CD14-positive monocyte (primary cell): ENCODE measurements at regions not wholly inside any gene's neighbourhood (a gene's known extent, or its start where the extent isn't known, plus 50 kb on each side); places are given as distances from the start of the nearest gene placed in this dataset.

Experiments used
- DNase-seq, 3 donors: peaks; one replicate each; pipeline ENCODE4 v3.0.0-alpha.2; 2011 to 2022
- H2AFZ ChIP-seq: 2 replicates; pipeline ENCODE4 v1.6.0; 2012; ENCODE audit warnings: mild to moderate bottlenecking, low read depth, low read length, inconsistent platforms; ENCODE audit not compliant: insufficient read depth, poor library complexity, severe bottlenecking
- H3K27ac ChIP-seq, 2 donors: 1 replicate in 1 of 2; 2 replicates in 1 of 2; pipeline ENCODE4 v1.5.1; 2012 to 2013; ENCODE audit warnings: low read length in 2 of 2, control low read depth in 1 of 2, inconsistent platforms in 1 of 2, low read depth in 1 of 2, mild to moderate bottlenecking in 1 of 2
- H3K27me3 ChIP-seq, 2 donors: one replicate each; pipeline versions ENCODE4 v1.6.0 to v1.6.1; 2011 to 2013; ENCODE audit warnings: low read length in 2 of 2; ENCODE audit not compliant: control insufficient read depth in 2 of 2, insufficient read depth in 2 of 2
- H3K36me3 ChIP-seq, 2 donors: replicated peaks in 1 of 2; 1 replicate in 1 of 2; 2 replicates in 1 of 2; pipeline versions ENCODE4 v1.5.1 to v1.6.1; 2012 to 2013; ENCODE audit warnings: low read length in 2 of 2, control low read depth in 1 of 2, inconsistent platforms in 1 of 2, mild to moderate bottlenecking in 1 of 2; ENCODE audit not compliant: insufficient read depth in 2 of 2, control insufficient read depth in 1 of 2
- H3K4me1 ChIP-seq, 2 donors: 1 replicate in 1 of 2; 2 replicates in 1 of 2; pipeline versions ENCODE4 v1.5.1 to v1.6.1; 2012 to 2013; ENCODE audit warnings: low read length in 2 of 2, control low read depth in 1 of 2, inconsistent platforms in 1 of 2, mild to moderate bottlenecking in 1 of 2, moderate library complexity in 1 of 2; ENCODE audit not compliant: insufficient read depth in 2 of 2, control insufficient read depth in 1 of 2
- H3K4me2 ChIP-seq: replicated peaks from 2 replicates; pipeline ENCODE3; 2012; ENCODE audit warnings: low read length, moderate library complexity, mild to moderate bottlenecking; ENCODE audit not compliant: poor library complexity, severe bottlenecking; ENCODE audit errors: extremely low read depth
- H3K4me3 ChIP-seq, 3 experiments: fragments of 200-600 bp in 1 of 3; sonication (generic) in 1 of 3; replicated peaks in 1 of 3; 1 replicate in 2 of 3; 2 replicates in 1 of 3; pipeline ENCODE4 v1.5.1; 2011 to 2013; ENCODE audit warnings: low read length in 3 of 3, mild to moderate bottlenecking in 3 of 3, control low read depth in 2 of 3, low read depth in 2 of 3, inconsistent platforms in 1 of 3, moderate library complexity in 1 of 3
- H3K79me2 ChIP-seq: 2 replicates; pipeline ENCODE4 v1.6.0; 2012; ENCODE audit warnings: mild to moderate bottlenecking, control low read depth, inconsistent platforms, low read length, moderate library complexity; ENCODE audit not compliant: insufficient read depth
- H3K9ac ChIP-seq: 2 replicates; pipeline ENCODE4 v1.6.0; 2017; ENCODE audit warnings: low read length, mild to moderate bottlenecking; ENCODE audit not compliant: insufficient read depth, poor library complexity, severe bottlenecking
- H3K9me3 ChIP-seq, 2 donors: replicated peaks in 1 of 2; 1 replicate in 1 of 2; 2 replicates in 1 of 2; pipeline versions ENCODE4 v1.5.1 to v1.6.1; 2012 to 2013; ENCODE audit warnings: low read length in 2 of 2, control low read depth in 1 of 2; ENCODE audit not compliant: control insufficient read depth in 1 of 2, insufficient read depth in 1 of 2
- H4K20me1 ChIP-seq: 2 replicates; pipeline ENCODE4 v1.6.0; 2012; ENCODE audit warnings: mild to moderate bottlenecking, low read length, control low read depth, moderate library complexity; ENCODE audit not compliant: insufficient read depth
- H3K27ac Mint-ChIP-seq, 7 donors: one replicate each; pipeline ENCODE4 v1.8.0; 2020; ENCODE audit warnings: mild to moderate bottlenecking in 7 of 7, mixed read lengths in 7 of 7, moderate library complexity in 6 of 7, inconsistent platforms in 2 of 7
- H3K27me3 Mint-ChIP-seq, 3 donors: one replicate each; pipeline ENCODE4 v1.8.0; 2021 to 2022; ENCODE audit warnings: low read depth in 3 of 3, mild to moderate bottlenecking in 3 of 3, mixed read lengths in 3 of 3, moderate library complexity in 3 of 3, inconsistent platforms in 1 of 3
- H3K36me3 Mint-ChIP-seq, 2 donors: one replicate each; pipeline ENCODE4 v1.8.0; 2020; ENCODE audit warnings: mixed read lengths in 2 of 2, inconsistent platforms in 1 of 2, mild to moderate bottlenecking in 1 of 2
- H3K4me1 Mint-ChIP-seq: one replicate; pipeline ENCODE4 v1.8.0; 2020; ENCODE audit warnings: mild to moderate bottlenecking, mixed read lengths
- H3K4me3 Mint-ChIP-seq, 2 donors: one replicate each; pipeline ENCODE4 v1.8.0; 2020; ENCODE audit warnings: mild to moderate bottlenecking in 2 of 2, mixed read lengths in 2 of 2, moderate library complexity in 1 of 2
- H3K9me3 Mint-ChIP-seq, 7 donors: one replicate each; pipeline ENCODE4 v1.8.0; 2020 to 2022; ENCODE audit warnings: mixed read lengths in 7 of 7, mild to moderate bottlenecking in 6 of 7, moderate library complexity in 6 of 7, inconsistent platforms in 2 of 7
- WGBS: methylation state at CpG from one replicate; pipeline ENCODE4 v1.1.5; 2013; ENCODE audit warnings: missing lambda C conversion rate; ENCODE audit not compliant: insufficient coverage; 5-methylcytosine and 5-hydroxymethylcytosine counted together
- intact Hi-C, 2 donors: fragments of 100-400 bp; cut with micrococcal nuclease; formaldehyde crosslinking; loops; one replicate each; pipeline versions ENCODE4 v1.15.0 to v1.15.1; 2023
- TF ChIP-seq, protein P1 (sequence below): fragments of 200-600 bp; IDR thresholded peaks from one replicate; pipeline ENCODE4 v1.8.0; 2022; ENCODE audit warnings: antibody characterized with exemption, mild to moderate bottlenecking

GRCh38 chr5:145350513-145350912 is 484.6 kb downstream of the PRELID2 start:
- H3K4me2 ChIP-seq: no peak overlapping the region
- intact Hi-C loops: no loop called here
- peaks cover 0 to 9% (median 2%) of the 10 kb centered on the region in 7 donors for H3K9me3 Mint-ChIP-seq
- peaks cover 0 to 19% of the 10 kb centered on the region in 2 donors for H3K9me3 ChIP-seq
- H4K20me1 ChIP-seq: no peaks in the 10 kb centered on the region
- no peak overlapping the region for H3K9ac ChIP-seq
- H3K27me3 ChIP-seq: no peaks in the 10 kb centered on the region
- H3K4me3 ChIP-seq: no peak overlapping the region
- H3K27me3 Mint-ChIP-seq: no peaks in the 10 kb centered on the region
- no peaks in the 10 kb centered on the region for H3K79me2 ChIP-seq
- H3K27ac Mint-ChIP-seq: no peak overlapping the region
- no peaks in the 10 kb centered on the region for H3K4me1 Mint-ChIP-seq
- no peaks in the 10 kb centered on the region for H3K36me3 Mint-ChIP-seq
- H3K36me3 ChIP-seq: no peaks in the 10 kb centered on the region
- no peak overlapping the region for H3K4me3 Mint-ChIP-seq
- TF ChIP-seq, protein P1, sequence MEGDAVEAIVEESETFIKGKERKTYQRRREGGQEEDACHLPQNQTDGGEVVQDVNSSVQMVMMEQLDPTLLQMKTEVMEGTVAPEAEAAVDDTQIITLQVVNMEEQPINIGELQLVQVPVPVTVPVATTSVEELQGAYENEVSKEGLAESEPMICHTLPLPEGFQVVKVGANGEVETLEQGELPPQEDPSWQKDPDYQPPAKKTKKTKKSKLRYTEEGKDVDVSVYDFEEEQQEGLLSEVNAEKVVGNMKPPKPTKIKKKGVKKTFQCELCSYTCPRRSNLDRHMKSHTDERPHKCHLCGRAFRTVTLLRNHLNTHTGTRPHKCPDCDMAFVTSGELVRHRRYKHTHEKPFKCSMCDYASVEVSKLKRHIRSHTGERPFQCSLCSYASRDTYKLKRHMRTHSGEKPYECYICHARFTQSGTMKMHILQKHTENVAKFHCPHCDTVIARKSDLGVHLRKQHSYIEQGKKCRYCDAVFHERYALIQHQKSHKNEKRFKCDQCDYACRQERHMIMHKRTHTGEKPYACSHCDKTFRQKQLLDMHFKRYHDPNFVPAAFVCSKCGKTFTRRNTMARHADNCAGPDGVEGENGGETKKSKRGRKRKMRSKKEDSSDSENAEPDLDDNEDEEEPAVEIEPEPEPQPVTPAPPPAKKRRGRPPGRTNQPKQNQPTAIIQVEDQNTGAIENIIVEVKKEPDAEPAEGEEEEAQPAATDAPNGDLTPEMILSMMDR: no peak
- no peak overlapping the region for H3K27ac ChIP-seq
- WGBS: no CpG with 5 or more reads among the region's 1 CpG
- H3K4me1 ChIP-seq: no peaks in the 10 kb centered on the region
- no peak for DNase-seq
- no peak overlapping the region for H2AFZ ChIP-seq

DNA sequence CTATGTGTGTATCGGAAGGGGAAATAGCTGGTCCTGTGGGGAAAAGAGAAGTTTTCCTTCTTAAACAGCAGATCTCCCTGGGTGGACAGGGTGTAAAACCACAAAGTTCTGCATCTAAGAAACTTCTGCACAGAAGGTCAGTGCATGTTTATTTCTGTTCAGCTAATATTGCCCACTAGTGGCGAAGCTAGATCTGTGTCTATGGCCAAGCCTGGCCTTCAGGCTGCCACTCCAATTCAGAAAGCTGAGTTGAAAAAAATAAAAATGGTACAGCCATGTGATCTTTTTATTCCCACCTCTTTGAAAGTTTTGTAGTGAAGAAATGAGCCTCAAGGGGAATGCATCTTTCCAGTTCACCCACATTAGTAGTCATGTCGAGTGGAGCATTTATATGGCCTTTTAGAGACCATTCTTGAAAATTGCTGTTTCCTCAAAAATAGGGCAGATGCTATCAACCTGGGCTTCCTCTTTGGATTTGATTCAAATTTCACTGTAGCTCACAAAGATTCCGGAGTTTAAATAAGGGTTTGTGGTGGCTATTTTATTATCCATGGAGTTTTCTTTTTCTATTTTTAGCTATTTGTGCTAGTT is 488.0 kb downstream of the PRELID2 start:
- TF ChIP-seq, protein P1: no peak
- Mint-ChIP-seq H3K27ac (no peak overlapping the region), H3K36me3 (no peaks in the 10 kb centered on the region), H3K27me3 (no peaks in the 10 kb centered on the region), H3K9me3 (peaks cover 0 to 7% (median 0%) of the 10 kb centered on the region in 7 donors), H3K4me1 (no peaks in the 10 kb centered on the region), H3K4me3 (no peak overlapping the region)
- Histone ChIP-seq H3K4me1 (no peaks in the 10 kb centered on the region), H3K27me3 (no peaks in the 10 kb centered on the region), H4K20me1 (no peaks in the 10 kb centered on the region), H3K9me3 (peaks cover 0 to 10% of the 10 kb centered on the region in 2 donors), H2AFZ (no peak overlapping the region), H3K79me2 (no peaks in the 10 kb centered on the region), H3K36me3 (no peaks in the 10 kb centered on the region), H3K4me3 (no peak overlapping the region), H3K4me2 (no peak overlapping the region), H3K27ac (no peak overlapping the region), H3K9ac (no peak overlapping the region)
- intact Hi-C loops: no loop called here
- DNase-seq: no peak
- WGBS: 80% methylated on average over 1 of the region's 4 CpGs
